ENCODE measurements at regions not wholly inside any gene's neighbourhood (a gene's known extent, or its start where the extent isn't known, plus 50 kb on each side); places are given as distances from the start of the nearest gene placed in this dataset.

- no peaks in the 10 kb centered on the region for H3K4me1 Mint-ChIP-seq
- no peaks in the 10 kb centered on the region for H3K36me3 Mint-ChIP-seq (ENCODE audit: low read depth)
- TF ChIP-seq CTCF (IDR thresholded peaks at IDR 0.05; ENCODE audit: unreplicated experiment in 3 of 3) = no peak
- H3K4me3 Mint-ChIP-seq = no peak overlapping the region
- H3K27ac Mint-ChIP-seq = no peak overlapping the region
- H3K9me3 Mint-ChIP-seq = no peaks in the 10 kb centered on the region
- peaks cover 5% of the 10 kb centered on the region for H3K27me3 Mint-ChIP-seq (ENCODE audit: low read depth)
Measured at GRCh38 chr5:7317751-7318150, 78.2 kb upstream of the ADCY2 start.

GRCh38 chr5:7320701-7321301, 75.1 kb upstream of the ADCY2 start:
- H3K27me3 Mint-ChIP-seq (ENCODE audit: low read depth) = no peaks in the 10 kb centered on the region
- no peak overlapping the region for H3K4me3 Mint-ChIP-seq
- no peak overlapping the region for H3K27ac Mint-ChIP-seq
- TF ChIP-seq CTCF (IDR thresholded peaks at IDR 0.05; ENCODE audit: unreplicated experiment in 3 of 3) = no peak
- H3K9me3 Mint-ChIP-seq = no peaks in the 10 kb centered on the region
- H3K36me3 Mint-ChIP-seq (ENCODE audit: low read depth) = no peaks in the 10 kb centered on the region
- H3K4me1 Mint-ChIP-seq = no peaks in the 10 kb centered on the region

- Mint-ChIP-seq H3K36me3 (ENCODE audit: low read depth) (no peaks in the 10 kb centered on the region), H3K4me3 (no peak overlapping the region), H3K4me1 (no peaks in the 10 kb centered on the region), H3K9me3 (no peaks in the 10 kb centered on the region), H3K27me3 (ENCODE audit: low read depth) (no peaks in the 10 kb centered on the region), H3K27ac (no peak overlapping the region)
- no peak for TF ChIP-seq CTCF (IDR thresholded peaks at IDR 0.05; ENCODE audit: unreplicated experiment in 3 of 3)
Measured at GRCh38 chr5:7321724-7322123, 74.2 kb upstream of the ADCY2 start.

DNA sequence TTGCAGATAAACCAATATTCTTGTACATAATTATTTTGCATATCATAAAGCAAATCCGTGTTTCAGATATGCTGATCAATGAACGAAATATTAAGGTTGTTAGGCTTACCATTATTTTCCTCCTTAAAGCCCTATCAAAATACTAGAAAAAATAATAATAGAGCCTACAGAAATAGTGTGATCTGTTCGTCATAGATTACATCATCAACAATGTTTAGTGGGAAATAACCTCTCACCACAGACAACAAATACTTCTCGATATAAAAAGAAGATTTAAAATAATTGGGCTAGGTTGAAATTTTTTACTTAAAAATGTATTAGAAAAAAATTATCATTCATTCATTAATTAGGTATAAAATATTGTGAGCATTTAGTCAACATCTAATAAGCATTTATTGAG, 71.0 kb upstream of the ADCY2 start:
- TF ChIP-seq CTCF (IDR thresholded peaks at IDR 0.05; ENCODE audit: unreplicated experiment in 3 of 3) = no peak

GRCh38 chr5:7325975-7326913, 69.7 kb upstream of the ADCY2 start:
- TF ChIP-seq CTCF (IDR thresholded peaks at IDR 0.05; ENCODE audit: unreplicated experiment in 3 of 3) = no peak
- H3K27ac Mint-ChIP-seq = no peak overlapping the region
- H3K4me1 Mint-ChIP-seq = peaks cover 9% of the 10 kb centered on the region
- no peaks in the 10 kb centered on the region for H3K36me3 Mint-ChIP-seq (ENCODE audit: low read depth)
- H3K9me3 Mint-ChIP-seq = no peaks in the 10 kb centered on the region
- H3K27me3 Mint-ChIP-seq (ENCODE audit: low read depth) = peaks cover 4% of the 10 kb centered on the region
- no peak overlapping the region for H3K4me3 Mint-ChIP-seq

More for the DNA sequence above, 71.0 kb upstream of the ADCY2 start:
- Mint-ChIP-seq H3K36me3 (ENCODE audit: low read depth) (no peaks in the 10 kb centered on the region), H3K4me3 (no peak overlapping the region), H3K4me1 (peaks cover 7% of the 10 kb centered on the region), H3K27ac (no peak overlapping the region), H3K9me3 (no peaks in the 10 kb centered on the region), H3K27me3 (ENCODE audit: low read depth) (no peaks in the 10 kb centered on the region)

Measured in nephron (organoid).